Activated CD8-positive, alpha-beta memory T cell treated with anti-CD3 and anti-CD28 coated beads, Interleukin-2, amount 50 U/mL, for 1 hour (primary cell): ENCODE measurements at regions not wholly inside any gene's neighbourhood (a gene's known extent, or its start where the extent isn't known, plus 50 kb on each side); places are given as distances from the start of the nearest gene placed in this dataset.

Experiments
- DNase-seq: peaks from one replicate; pipeline ENCODE4 v3.0.0-alpha.2; 2020; ENCODE audit errors: extremely low read depth

DNA sequence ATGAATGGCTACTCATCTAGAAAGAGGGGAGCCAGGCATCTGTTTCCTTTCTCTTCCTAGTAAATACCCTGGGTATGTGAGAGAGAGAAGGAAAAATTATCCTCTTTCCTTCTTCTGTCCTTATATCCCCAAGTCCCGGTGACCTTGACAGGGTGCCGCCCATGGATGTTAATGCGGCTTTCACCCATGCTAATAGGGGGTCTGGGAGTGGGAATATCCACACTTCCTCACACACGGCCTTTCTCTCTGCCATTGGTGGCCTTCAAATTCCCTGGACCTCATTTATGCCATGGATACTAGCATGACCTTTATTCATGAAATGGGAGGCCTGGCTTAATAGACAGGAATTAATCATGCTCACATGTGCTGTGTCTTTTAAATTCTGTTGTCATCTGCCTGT lies 159.0 kb upstream of the NOX3 start:
- DNase-seq: no peak

DNA sequence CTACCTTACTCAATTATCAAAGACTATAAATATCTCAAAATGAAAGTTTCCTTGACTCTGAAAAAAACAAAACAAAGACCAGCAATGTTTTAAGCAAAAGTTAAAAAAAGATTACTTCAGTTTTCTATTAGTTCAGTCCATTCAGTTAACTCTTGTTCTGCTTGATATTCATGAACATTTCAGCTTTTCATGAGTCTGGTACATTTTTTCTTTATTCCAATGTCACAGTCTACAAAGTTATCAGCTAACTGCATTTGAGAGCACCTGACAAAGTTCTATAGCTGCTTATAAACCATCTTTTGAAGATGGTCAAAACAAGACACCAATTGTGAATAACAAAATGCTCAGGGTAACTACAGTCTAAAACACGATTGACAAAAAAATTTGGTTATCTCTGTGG lies 156.1 kb upstream of the NOX3 start:
- DNase-seq: no peak

DNA sequence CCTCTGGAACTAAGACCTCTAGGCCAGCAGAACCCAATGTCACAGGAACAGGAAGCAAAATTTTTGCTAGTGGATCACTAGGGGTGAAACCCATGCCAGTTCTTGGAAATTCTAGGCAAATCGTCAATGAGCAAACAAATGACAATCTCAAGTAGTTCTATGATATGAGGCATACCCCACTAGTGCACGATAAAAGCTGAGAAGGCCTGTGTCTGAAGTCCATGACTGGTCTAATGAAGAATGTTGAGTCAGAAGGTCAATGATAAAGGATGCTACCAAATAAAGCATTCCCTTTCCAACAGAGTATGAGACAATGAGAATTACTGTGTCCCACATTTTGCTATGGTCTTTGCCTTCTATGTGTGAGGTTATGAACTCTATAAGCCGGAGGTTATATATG lies 149.4 kb upstream of the NOX3 start:
- DNase-seq: no peak

DNA sequence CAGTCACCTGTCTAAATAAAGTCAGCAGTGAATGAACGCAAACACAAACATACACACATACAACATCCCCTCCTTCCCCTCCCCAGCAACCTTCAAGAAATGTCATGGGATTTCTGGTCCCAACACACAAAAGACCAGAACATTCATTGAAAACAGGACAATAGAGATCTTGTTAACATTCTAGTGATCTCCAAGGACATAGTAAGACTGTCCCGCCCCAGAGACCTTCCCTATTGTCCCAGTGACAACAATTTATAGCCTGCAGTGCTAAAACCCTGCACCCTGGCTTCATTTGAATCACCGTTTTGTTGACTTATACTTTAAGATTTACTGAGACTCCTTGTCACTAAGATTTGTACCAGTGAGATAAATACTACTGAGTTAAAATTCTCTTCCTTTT lies 143.9 kb upstream of the NOX3 start:
- DNase-seq: no peak

DNA sequence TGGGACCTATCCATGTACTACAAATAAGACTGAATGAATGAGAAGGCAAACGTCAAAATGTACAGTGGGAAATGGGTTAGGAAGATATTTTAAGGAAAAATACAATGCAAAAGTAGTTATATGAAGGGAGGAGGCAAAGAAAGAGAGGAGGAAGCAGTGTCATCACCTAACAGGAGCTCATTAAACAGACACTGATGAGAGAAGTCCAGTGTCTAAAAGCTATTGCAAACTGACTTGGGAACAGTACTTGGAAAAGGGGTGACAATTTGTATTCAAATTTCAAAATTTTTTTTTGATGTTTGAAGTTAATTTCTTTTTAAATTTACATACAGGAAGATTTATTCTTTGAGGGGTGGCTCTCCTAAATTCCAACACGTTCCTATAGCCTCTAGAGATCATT lies 143.5 kb upstream of the NOX3 start:
- DNase-seq: no peak

DNA sequence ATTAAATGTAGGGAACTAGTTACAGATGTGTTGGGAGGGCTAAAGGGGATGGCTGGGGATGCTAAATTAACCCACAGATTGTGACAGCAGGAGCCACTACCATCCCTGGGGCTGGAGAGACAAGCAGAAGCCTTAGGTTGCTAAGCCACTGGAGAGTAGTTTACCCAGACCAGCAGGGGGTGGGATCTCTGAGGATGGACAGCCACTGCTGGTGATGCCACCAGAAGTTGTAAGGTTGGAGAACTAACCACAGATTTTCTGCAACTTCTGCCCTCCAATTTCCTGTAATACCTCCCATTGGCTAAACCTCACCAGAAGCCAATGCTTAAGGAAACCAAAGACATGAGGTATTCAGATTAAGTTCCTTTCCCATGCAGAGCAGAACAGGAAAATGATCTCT lies 139.6 kb upstream of the NOX3 start:
- DNase-seq: no peak

DNA sequence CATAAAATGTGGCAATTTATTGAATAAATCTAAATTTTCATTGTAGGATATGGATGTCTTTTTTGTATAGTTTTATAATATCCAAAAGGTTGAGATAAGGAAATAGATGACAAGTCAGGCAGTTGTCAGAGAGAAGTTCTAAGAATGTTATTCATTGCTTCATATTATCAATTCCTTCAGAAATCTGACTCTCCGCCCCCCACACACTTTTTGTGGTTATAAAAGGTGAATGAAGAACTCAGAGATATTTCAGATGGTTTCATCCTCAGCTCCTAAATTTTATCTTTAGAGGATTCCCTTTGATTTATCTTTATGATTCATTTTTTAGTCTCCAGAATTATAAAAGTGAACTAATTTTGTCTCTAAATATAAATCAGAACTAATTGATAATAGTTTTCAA lies 136.1 kb upstream of the NOX3 start:
- DNase-seq: no peak

DNA sequence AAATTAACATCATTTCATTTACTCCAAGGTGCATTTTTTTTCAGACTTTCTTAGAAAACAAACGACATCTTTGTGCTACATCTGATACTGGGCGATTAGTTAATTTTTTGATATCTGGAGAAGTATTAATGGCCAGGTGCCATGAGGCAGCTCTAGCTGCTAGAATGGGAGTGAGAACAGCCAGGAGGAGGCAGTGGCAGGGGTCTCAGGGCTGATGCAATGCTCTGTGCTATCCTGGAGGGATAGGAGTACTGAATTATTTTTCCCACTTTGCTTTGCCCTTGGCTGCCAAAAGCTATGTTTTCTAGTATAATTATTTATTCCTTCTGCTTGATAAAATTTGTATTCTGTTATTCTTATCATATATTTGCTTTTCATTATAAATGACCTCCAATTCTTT lies 133.6 kb upstream of the NOX3 start:
- DNase-seq: no peak

DNA sequence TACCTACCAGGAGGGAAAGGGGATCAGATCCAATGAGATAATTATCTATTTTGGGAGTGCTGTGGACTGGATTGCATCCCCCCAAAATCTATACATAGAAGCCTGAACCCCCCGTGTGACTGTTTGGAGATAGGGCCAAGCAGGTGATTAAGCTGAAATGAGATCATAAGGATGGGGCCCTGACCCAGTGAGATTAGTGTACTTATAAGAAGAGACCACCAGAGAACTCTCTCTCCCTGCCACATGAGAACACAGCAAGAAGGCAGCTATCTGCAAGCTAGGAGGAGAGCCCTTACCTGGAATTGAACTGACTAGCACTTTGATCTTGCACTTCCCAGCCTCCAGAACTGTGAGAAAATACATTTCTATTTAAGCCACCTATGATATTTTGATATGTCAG lies 132.2 kb upstream of the NOX3 start:
- no peak for DNase-seq

DNA sequence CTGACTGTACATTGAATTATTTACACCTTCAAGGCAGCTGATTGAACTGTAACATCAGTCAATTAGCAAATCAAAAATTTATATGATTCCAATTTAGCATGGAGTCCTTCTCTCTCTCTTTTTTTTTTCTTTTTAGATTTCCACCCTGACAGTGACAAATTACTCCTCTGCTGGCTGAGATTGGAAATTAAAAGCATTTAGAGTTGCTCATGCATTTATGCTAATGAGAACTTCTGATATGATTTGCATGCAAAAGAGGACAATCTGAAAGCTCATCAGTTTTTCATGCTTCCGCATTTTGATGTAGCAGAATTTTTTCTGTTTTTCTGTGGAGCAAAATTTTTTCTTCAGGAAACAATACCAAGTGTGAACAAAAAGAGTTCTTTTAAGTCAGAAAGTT lies 130.5 kb upstream of the NOX3 start:
- DNase-seq: no peak

DNA sequence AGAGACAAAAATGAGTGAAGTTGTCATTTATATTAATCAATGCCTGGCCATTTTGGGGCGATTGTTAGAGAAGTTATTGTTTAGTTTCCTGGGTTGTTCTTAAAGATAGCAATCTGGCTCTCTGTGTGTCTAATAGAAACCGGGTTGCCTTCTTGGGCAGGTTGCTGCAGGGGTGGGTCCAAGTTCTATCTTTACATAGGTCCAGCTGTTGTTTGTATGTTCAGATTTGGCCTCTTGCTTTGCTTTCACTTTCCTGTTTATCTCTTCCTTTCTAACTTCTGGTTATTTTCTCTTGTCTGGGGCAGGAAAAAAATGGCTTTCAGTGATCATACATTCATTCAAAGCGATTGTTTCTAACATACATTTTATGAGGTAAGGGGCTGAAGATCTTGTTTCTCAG lies 128.4 kb upstream of the NOX3 start:
- no peak for DNase-seq

DNA sequence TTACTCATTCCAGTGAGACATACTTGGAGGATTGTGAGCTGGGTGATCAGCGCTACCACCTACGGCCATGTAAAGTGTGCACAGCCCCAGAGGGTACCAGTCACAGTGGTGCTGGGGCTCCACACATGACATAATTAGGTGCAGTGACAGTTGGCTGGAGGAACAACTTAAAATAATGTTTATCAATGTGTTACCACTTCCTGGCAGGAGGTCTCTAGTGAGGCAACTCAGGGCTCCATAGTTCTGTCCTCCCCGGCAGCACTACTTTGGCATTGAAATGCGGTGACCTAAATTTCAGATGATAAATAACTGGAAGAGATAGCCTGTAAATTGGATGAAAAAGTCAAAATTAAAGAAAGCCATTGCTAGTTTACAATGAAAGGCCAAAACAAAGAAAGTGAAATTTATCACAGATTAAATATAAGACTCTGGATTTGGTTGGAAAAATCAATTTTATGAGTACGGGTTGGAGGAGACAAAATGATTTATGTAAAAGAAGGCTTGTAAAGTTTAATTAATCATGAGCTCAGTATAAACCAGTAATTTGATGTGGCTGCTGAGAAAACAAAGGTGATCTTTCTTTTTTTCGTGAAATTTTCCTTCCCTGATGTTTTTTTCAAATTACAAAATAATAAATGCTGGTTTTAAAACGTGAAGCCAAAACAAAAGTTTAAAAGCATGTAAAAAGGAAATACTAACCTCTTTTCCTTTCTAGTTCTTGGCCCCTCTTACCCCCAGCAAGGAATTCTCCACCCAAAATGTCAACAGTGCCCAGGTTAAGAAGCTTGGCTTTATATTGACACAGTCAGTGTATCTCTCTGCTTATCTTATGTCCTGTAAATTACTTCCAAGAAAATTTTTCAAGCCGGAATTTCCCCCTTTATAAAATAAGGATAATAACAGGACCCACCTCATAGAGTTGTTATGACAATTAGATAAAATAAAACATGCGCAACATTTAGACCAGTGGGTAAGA lies 126.7 kb upstream of the NOX3 start:
- no peak for DNase-seq

DNA sequence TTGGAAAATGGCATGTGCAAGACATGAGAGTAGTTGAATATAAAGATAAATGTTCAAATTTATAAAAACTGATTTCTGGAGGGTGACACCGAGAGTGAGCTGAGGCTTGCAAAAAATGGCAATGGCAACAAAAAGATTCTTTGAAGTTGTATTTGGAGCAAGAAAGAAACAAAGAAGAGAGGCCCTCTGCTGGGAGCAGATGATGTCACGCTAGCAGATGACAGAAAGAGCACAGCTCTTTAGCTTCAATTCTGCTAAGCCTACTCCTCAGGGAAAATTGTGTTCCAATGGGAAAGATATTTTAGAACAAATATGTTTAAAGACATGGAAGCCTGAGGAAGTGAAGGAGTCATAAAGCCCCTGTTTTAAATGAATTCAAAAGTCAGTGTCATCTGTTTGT lies 125.3 kb upstream of the NOX3 start:
- no peak for DNase-seq

DNA sequence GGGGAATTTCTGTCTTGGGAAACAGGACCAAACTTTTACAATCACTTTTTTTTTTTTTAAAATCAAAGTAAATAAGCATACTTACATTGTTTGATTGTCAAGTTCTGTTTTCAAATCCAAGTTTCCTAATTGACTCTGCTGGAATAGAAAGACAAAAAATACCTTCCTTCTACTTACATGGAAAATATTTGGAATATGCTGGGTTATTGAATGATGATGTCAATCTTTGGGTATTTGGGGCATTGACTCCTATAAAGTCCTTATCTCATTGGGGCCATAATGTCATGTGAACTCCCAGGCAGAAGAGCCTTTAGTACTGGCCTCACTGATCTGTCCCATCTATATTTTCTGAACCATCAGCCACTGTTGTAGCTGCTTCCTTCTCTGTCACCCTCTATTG lies 122.6 kb upstream of the NOX3 start:
- DNase-seq: no peak

DNA sequence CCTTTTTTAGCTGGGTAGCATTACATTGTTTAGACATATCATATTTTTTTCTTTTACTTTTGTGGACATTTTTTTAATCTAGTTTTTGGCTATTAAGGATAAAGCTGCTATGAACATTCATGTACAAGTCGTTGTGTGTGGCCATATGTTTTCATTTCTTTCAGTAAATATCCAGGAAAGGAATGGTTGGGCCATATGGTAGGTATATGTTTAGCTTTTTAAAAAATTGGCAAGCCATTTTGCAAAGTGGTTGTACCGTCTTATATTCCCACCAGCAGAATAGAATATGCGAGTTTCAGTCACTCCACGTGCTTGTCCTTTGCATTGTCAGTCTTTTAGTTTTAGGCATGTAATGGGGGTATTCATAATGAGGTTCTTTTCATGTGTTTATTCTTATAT lies 106.3 kb upstream of the NOX3 start:
- no peak for DNase-seq

DNA sequence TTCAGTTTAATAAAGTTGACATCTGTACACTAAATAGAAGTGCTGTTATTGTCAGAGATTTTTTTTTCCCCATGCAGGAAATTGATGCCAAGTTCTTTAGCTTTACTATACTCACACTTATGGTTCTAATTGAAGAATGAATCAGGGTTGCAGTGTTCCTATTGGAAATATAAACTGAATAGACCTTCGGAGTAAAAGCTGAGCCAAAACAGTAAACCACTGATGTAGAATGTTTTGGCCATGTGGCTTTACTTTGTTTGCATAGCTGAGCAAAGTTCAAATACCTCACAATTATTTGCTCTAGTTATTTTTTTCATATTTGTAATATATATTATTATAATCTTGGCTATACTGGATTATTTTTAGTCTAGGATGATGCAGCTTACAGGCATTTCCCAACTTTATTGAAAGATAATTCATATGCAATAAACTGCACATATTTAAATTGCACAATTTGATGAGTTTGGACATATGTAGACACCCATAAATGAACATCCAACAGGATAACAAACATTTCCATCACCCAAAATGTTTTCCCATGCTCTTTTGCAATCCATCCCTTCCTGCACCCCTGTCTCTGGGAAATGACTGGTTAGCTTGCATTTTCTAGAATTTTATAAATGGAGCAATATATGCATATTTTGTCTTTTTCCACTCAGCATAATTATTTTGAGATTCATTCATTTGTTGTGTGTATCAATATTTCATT lies 105.8 kb upstream of the NOX3 start:
- no peak for DNase-seq

DNA sequence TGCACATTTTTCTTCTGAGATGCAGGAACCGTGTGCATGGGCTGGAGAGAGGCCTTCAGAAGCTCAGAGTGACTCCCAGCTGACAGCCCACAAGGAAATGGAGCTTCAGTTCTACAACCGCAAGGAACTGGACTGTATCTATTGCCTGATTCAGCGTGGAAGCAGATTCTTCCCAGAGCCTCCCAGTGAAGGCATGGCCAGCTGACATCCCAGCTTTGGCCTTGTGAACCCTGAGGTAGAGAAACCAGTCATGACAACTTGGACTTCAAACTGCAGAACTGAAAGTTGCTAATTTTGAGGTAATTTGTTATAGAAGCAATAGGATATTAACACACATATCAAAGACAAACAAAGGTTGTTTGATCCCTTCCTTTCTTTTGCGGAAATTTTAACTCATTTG lies 94.3 kb upstream of the NOX3 start:
- DNase-seq: no peak

DNA sequence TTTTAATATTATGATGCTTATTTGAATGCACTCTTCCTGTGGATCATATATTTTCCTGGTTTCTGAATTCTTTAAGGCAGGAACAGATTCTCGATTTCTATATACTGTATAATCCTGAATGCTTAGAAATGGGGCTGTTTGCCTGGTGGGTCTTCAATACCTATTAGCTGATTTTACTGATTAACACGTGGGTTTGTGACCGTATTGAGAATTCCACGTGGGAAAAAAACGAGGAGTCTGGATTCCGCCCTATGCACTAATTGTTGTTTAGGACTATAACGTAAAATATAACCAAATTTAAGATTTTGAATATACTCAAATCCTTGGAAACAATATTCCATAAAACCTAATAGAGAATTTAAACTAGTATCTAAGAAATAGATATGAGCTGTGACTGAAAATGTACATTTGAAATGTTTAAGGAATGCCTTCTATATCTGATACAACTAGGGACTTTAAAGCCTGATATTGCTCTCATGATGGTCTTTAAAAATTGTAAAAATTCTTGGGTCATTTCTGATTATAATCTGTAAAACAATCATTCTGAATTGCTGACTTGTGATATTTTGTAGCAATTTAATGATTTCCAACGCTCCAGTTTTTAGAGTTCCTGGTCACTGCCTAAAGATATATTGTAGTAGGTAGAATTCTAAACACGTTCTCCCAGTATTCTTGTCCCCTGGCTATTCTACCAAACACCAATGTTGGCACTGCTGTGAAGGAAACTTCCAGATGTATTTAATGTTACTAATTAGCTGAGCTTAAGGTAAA lies 93.6 kb upstream of the NOX3 start:
- DNase-seq: no peak

DNA sequence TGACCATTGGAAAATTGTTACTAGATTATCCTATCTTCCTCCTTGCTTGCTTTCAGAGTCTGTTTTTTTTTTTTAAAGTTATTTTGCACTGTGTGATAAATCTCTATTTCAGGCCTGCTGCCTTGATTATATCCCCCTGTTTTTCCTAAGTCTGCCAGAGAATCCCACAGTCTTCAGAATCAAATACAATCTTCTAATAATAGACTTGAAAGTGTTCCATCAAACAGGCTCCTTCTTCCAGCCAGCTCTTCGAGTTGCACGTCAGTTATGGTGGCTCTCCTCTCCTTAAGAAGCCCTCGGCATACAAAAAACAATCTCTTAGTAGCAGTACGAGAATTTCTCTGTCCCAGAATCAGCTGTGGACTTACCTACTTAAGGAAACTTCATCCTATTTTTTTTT lies 92.9 kb upstream of the NOX3 start:
- DNase-seq: no peak

DNA sequence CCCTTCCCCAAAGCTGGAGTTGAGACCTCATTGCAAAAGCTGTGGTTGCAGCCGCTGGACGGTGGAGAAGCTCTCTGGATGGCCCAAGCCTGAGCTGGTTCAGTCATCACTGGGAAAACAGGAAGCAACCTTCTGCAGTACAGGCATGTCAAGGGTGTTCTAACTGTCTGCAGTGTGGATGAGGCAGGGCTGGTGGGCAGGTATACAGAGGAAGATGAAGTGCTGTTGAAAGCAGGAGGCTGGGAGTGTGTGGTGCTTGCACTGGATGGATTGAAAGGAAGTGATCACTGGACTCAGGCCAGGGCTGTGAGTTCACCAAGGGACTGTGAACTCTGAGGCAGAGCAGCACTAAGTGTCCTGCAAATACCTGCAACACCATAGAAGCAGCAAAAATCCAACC lies 89.0 kb upstream of the NOX3 start:
- no peak for DNase-seq

DNA sequence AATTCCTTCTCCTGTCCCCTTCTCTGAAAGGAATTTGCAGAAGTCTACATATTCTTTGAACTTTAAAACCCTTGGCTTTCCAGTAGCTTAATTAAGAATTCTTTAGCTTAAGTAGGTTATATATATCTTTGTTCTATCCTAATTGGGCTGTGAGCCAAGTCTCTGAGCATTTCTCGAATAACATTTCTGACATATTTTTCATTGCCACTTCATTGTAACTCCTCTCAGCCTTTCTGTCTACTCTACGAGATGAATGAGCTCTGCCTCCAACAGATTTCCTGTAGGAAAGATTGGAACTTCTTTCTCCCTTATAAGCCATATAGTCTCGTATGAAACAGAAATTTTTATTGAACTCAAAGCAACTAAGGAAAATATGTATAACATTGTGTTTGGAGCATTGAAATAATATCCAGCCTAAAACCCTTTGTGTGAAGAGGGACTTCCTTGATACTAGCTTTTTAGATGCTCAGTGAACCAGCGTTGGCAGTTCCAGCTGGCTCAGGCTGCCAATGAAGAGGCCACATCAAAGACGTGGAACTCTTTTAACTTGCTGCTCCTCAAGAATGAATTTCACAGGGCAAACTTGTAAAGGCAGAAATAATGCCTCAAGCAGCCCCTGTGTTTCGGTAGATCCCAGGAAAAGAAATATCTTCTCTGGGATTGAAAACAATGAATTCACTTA lies 87.7 kb upstream of the NOX3 start:
- DNase-seq: no peak

DNA sequence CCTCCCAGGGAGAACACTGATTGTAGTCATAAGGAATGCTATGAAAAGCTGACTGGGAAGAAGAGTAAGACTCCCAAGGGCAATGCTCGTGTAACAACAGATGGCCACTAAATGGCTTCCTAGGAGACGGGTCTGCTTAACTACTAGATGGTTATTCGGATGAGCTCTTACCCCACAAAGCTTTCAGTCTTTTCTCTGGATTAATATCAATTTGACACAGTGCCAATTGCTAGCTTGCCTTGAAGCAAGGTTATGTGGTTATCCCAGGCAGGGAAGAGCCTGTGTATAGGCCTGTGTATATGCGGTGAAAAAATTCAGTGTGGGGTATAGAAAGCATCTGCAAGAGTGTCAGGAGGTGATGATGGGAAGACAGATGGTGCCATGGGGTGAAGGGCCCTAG lies 86.4 kb upstream of the NOX3 start:
- DNase-seq: no peak
